K562 (cell line): ENCODE measurements at regions not wholly inside any gene's neighbourhood (a gene's known extent, or its start where the extent isn't known, plus 50 kb on each side); places are given as distances from the start of the nearest gene placed in this dataset.

Source experiments
- CBX8 ChIP-seq: fragments of 200-600 bp; sonication (generic); IDR thresholded peaks from 2 replicates; pipeline ENCODE4 v1.6.1; 2012; ENCODE audit warnings: borderline replicate concordance, mixed run types, low read depth, mild to moderate bottlenecking, moderate library complexity, mixed read lengths, low read length, control low read depth, inconsistent platforms; ENCODE audit not compliant: poor library complexity, severe bottlenecking; ENCODE audit errors: extremely low read depth
- EP400 ChIP-seq: fragments of 450-650 bp; IDR thresholded peaks from 2 replicates; pipeline ENCODE4 v1.6.1; 2017; ENCODE audit warnings: antibody characterized with exemption, mild to moderate bottlenecking, moderate library complexity
- ETV5 ChIP-seq: sonication (generic); formaldehyde crosslinking; IDR thresholded peaks from 2 replicates; pipeline ENCODE4 v1.4.0; 2020; ENCODE audit warnings: low read depth, mild to moderate bottlenecking, missing genetic modification reagents
- KAT8 ChIP-seq: fragments of 450-650 bp; IDR thresholded peaks from 2 replicates; pipeline ENCODE4 v1.6.1; 2016; ENCODE audit warnings: low read depth, mild to moderate bottlenecking
- KLF10 ChIP-seq: fragments of 250-450 bp; sonication (Bioruptor Pico); IDR thresholded peaks from 2 replicates; pipeline ENCODE4 v1.6.1; 2021; ENCODE audit warnings: matching md5 sums
- MAFF ChIP-seq: IDR thresholded peaks from 2 replicates; pipeline ENCODE4 v1.6.1; 2012; ENCODE audit warnings: low read length, improper control_type of control experiment
- MAZ ChIP-seq, 2 experiments: fragments of 450-650 bp in 1 of 2; sonication (generic) in 1 of 2; formaldehyde crosslinking; IDR thresholded peaks in 1 of 2; conservative IDR thresholded peaks in 1 of 2; 2 replicates each; pipeline versions ENCODE4 v1.4.0 to v1.5.0; 2020; ENCODE audit warnings: mild to moderate bottlenecking in 1 of 2, missing genetic modification reagents in 1 of 2
- POLR2AphosphoS5 ChIP-seq: IDR thresholded peaks from 2 replicates; pipeline ENCODE4 v1.6.1; 2011; ENCODE audit warnings: mild to moderate bottlenecking, low read depth, low read length, moderate library complexity; ENCODE audit not compliant: control insufficient read depth, insufficient read depth
- RAD21 ChIP-seq, 2 experiments: fragments of 250-450 bp in 1 of 2; fragments of 450-650 bp in 1 of 2; sonication (Bioruptor Pico) in 1 of 2; formaldehyde crosslinking in 1 of 2; IDR thresholded peaks in 1 of 2; conservative IDR thresholded peaks in 1 of 2; 2 replicates each; pipeline versions ENCODE4 v1.4.0 to v1.8.0; 2020 to 2022; ENCODE audit warnings: mild to moderate bottlenecking in 2 of 2, moderate library complexity in 1 of 2
- RBM15 ChIP-seq: fragments of 200-400 bp; formaldehyde crosslinking; IDR thresholded peaks from 2 replicates; pipeline ENCODE4 v1.6.1; 2018; ENCODE audit warnings: mild to moderate bottlenecking, low read length, moderate library complexity; ENCODE audit not compliant: insufficient read depth
- RFX5 ChIP-seq: IDR thresholded peaks from 2 replicates; pipeline ENCODE4 v1.6.1; 2011; ENCODE audit warnings: low read depth, mild to moderate bottlenecking, improper control_type of control experiment, low read length
- SIX5 ChIP-seq, 2 experiments: IDR thresholded peaks; 2 replicates each; pipeline ENCODE4 v1.6.1; 2011; ENCODE audit warnings: low read length in 2 of 2, borderline replicate concordance in 1 of 2, low read depth in 1 of 2, mild to moderate bottlenecking in 1 of 2, moderate library complexity in 1 of 2; ENCODE audit not compliant: insufficient read depth in 1 of 2
- TF ChIP-seq, protein P1 (sequence below), 3 experiments: IDR thresholded peaks in 2 of 3; conservative IDR thresholded peaks in 1 of 3; 2 replicates each; pipeline ENCODE4 v1.5.1; 2011 to 2012; ENCODE audit warnings: low read length in 3 of 3, mild to moderate bottlenecking in 3 of 3, control low read depth in 2 of 3, improper control_type of control experiment in 1 of 3, inconsistent platforms in 1 of 3, low read depth in 1 of 3, mixed read lengths in 1 of 3, moderate library complexity in 1 of 3; ENCODE audit not compliant: insufficient read depth in 2 of 3
- TF ChIP-seq, protein P2 (sequence below): fragments of 450-650 bp; formaldehyde crosslinking; conservative IDR thresholded peaks from 2 replicates; pipeline ENCODE4 v1.4.0; 2022; ENCODE audit warnings: mild to moderate bottlenecking, missing genetic modification characterization

DNA sequence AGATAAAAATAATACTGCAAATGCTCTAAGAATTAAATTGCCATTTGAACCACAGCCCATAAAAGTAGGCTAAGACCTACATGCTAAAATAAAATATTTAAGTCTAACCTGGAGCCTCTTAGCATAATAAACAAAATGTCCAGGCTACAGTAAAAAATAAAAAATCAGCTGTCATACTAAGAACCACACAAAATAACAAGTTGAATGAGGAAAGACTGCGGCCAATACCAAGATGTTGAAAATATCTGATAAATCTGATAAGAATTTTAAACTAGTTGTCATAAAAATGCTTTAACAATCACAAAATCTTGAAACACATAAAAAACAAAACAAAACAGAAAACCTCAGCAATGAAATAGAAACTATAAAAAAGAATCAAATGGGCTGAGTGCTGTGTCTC, 336.9 kb upstream of the MSX2 start:
- TF ChIP-seq SIX5 (IDR thresholded peaks at IDR 0.05; ENCODE audit: borderline replicate concordance in 1 of 2, insufficient read depth in 1 of 2, low read depth in 1 of 2, low read length in 2 of 2) (no peak), MAZ (CRISPR knock-in tag; conservative IDR thresholded peaks at IDR 0.05 in 1 of 2, IDR thresholded peaks at IDR 0.05 in 1 of 2) (no peak), EP400 (no peak), MAFF (no peak), POLR2AphosphoS5 (no peak), CBX8 (no peak), KAT8 (no peak), ETV5 (no peak), RFX5 (no peak), KLF10 (CRISPR knock-in tag) (no peak), RBM15 (no peak), RAD21 (CRISPR knock-in tag; conservative IDR thresholded peaks at IDR 0.05 in 1 of 2, IDR thresholded peaks at IDR 0.05 in 1 of 2) (no peak)
- TF ChIP-seq, protein P1, sequence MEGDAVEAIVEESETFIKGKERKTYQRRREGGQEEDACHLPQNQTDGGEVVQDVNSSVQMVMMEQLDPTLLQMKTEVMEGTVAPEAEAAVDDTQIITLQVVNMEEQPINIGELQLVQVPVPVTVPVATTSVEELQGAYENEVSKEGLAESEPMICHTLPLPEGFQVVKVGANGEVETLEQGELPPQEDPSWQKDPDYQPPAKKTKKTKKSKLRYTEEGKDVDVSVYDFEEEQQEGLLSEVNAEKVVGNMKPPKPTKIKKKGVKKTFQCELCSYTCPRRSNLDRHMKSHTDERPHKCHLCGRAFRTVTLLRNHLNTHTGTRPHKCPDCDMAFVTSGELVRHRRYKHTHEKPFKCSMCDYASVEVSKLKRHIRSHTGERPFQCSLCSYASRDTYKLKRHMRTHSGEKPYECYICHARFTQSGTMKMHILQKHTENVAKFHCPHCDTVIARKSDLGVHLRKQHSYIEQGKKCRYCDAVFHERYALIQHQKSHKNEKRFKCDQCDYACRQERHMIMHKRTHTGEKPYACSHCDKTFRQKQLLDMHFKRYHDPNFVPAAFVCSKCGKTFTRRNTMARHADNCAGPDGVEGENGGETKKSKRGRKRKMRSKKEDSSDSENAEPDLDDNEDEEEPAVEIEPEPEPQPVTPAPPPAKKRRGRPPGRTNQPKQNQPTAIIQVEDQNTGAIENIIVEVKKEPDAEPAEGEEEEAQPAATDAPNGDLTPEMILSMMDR (IDR thresholded peaks at IDR 0.05 in 2 of 3, conservative IDR thresholded peaks at IDR 0.05 in 1 of 3; ENCODE audit: insufficient read depth in 2 of 3, low read depth in 1 of 3, low read length in 3 of 3) = no peak
- TF ChIP-seq, protein P2, sequence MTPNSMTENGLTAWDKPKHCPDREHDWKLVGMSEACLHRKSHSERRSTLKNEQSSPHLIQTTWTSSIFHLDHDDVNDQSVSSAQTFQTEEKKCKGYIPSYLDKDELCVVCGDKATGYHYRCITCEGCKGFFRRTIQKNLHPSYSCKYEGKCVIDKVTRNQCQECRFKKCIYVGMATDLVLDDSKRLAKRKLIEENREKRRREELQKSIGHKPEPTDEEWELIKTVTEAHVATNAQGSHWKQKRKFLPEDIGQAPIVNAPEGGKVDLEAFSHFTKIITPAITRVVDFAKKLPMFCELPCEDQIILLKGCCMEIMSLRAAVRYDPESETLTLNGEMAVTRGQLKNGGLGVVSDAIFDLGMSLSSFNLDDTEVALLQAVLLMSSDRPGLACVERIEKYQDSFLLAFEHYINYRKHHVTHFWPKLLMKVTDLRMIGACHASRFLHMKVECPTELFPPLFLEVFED (CRISPR knock-in tag) = no peak
